Activated CD4-positive, alpha-beta T cell treated with anti-CD3 and anti-CD28 coated beads, Interleukin-2, Interleukin-4, amounts not matched to agents 100 ng/mL and 50 ng/mL, durations not matched to agents 16 hours and 8 hours (primary cell): ENCODE measurements at regions not wholly inside any gene's neighbourhood (a gene's known extent, or its start where the extent isn't known, plus 50 kb on each side); places are given as distances from the start of the nearest gene placed in this dataset.
"Not testable (repeated sequence)": the region's sequence is repeated elsewhere in the genome, so short reads cannot be mapped to it uniquely, and the experiment has no call there.

Experiments
- DNase-seq: peaks from one replicate; pipeline ENCODE4 v3.0.0-alpha.2; 2020; ENCODE audit warnings: low spot score

DNA sequence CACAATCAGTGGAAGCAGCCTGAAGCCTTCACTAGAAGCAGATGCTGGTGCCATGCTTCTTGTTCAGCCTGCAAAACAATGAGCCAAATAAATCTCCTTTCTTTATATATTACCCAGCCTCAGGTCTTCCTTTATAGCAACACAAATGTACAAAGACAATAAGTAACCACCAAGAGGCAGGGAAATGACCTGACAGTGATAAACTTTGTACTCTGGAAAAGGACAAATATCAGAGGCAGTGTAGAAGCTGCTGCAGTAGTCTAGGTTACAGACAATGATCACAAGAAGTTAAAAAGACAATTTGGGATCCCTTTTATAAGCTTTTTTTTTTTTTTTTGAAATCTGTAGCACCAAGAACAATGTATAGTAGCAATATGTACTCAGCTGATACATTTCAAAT is 760.3 kb downstream of the TTLL7 start:
- not testable (repeated sequence) for DNase-seq

DNA sequence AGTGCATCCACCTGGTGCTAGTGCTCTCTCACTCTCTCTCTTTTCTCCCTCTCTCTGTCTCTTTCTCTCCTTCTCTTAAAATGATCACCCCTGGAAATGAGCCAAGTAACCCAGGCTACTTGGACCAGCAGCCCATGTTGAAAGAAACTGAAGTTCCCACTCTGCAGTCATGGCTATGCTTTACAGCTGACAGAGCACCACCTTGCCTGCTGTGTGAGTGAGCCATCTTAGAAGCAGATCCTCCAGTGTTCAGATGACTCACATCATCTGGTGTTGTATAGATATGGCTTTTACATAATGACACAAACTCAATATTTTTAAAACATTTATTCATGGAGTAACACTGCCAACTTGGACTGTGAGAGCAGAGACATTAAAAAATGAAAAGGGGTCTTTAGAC is 779.1 kb downstream of the TTLL7 start:
- not testable (repeated sequence) for DNase-seq

DNA sequence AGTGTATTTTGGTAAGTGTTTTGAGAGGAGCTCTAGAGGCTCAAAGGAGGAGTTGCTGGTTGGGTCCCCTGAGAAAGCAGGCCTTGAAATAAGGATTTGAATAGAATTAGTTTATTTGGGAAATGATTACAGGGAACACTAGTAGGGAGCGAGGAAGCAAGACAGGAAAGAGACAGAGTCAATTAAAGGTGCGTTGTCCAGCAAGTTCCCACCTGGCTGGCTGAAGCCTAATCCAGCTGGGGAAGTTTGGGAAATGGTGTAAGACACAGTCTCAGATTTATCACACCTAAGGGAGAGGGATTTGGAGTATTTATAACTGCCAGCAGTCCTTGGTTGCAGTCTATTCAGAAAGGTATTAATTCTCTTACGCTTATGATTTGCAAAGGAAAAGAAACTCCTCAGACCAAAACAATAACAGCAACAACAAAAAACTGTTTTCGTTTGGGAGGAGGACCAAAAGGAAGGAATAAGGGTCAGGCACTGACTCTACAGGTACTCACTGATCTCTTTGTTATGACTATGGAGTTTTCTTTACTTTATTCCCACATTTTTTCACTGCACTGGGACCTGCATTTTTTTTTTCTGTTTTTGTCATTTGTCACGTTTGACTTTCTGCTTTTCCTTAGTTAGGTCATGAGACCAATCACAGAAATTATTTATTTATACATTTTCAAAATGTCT is 780.8 kb downstream of the TTLL7 start:
- not testable (repeated sequence) for DNase-seq

DNA sequence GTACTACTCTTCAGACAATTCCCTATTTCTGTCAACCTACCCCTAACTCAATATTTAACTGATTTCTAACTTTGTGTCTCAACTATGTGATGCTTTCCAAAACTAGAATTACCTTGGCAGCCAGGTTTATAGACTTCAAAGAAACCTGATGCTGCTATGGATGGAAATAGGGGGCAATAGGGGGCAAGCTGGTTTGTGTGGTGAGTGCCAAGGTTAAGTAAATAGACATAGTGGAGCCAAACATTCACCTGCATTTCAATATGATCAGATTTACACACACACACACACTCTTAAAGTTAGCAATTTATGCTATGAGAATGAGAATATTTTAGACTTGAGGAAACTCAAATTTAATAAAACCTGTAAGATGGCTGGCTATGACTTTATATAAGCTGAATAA is 784.6 kb downstream of the TTLL7 start:
- DNase-seq: not testable (repeated sequence)

DNA sequence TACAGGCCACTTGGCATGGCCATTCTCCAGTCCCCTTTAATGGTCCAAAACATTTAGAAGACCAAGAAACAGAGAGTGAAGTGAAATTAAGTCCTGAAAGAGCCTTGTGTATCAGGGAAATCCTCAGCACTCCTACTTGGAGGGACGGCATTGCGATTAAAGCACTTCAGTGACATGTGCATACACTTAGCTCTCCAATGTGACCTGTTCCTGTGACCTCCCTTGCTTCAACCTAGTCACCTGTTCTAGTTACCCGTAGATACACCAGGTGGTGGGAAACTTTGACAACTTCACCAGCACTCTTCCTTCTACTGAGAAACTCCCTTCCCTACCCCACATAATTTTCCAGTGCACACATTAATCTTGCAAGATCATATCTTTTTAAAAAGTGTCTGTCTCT is 785.3 kb downstream of the TTLL7 start:
- DNase-seq: not testable (repeated sequence)

GRCh38 chr1:83212033-83212432 is 786.9 kb downstream of the TTLL7 start:
- not testable (repeated sequence) for DNase-seq

- DNase-seq: not testable (repeated sequence)
These were observed 790.4 kb downstream of the TTLL7 start for GRCh38 chr1:83208540-83208939.

- not testable (repeated sequence) for DNase-seq
These were observed 804.3 kb downstream of the TTLL7 start for GRCh38 chr1:83194610-83195009.

- DNase-seq: not testable (repeated sequence)
These were observed 816.8 kb downstream of the TTLL7 start for GRCh38 chr1:83182033-83182728.

DNA sequence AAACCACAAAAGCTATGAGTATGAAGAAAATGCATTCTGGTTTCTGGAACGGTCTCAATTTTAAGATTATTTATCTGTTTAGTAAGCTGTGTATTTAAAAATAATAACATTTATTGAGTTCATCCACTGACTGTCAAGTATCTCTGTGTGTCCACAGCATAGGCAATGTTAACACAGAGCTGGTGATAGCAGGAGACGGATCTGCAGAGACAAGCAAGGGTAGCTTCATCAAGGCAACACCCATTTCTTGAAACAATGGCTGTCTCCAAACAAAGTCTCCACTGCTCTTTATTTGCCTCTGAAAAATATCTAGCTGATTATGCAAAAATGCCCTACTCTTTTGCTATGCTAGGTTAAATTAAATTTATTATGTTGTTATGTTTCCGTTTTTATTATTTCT is 818.3 kb downstream of the TTLL7 start:
- not testable (repeated sequence) for DNase-seq

- DNase-seq: not testable (repeated sequence)
These were observed 831.3 kb downstream of the TTLL7 start for GRCh38 chr1:83167634-83168033.

DNA sequence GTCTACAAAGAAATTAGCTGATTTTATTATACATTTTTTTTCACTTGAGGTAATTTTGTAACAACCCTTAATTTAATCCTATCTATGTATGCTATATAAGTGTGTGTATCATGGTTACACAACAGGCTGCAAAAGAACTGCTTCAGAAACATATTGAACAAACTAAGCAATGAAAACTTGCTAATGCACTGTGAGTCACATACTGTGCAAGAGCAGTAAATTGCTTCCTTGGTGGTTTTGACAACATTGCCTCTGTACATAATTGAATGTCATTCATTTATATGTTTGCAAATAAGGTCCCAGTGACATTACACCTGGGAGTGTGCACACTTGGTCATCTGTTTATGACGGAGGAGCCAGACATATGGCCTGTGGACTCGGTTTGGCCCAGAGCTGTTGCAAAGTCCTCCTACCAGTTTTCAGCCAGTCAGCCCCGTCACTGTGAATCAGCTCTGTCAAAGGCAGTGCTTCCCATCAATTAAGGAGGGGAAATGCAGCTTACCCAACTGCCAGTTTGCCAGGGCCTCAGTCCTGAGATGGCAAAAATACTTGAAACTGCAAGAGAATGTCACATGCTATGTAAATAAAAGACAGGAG is 835.0 kb downstream of the TTLL7 start:
- DNase-seq: not testable (repeated sequence)

- not testable (repeated sequence) for DNase-seq
These were observed 840.0 kb downstream of the TTLL7 start for GRCh38 chr1:83158924-83159323.

DNA sequence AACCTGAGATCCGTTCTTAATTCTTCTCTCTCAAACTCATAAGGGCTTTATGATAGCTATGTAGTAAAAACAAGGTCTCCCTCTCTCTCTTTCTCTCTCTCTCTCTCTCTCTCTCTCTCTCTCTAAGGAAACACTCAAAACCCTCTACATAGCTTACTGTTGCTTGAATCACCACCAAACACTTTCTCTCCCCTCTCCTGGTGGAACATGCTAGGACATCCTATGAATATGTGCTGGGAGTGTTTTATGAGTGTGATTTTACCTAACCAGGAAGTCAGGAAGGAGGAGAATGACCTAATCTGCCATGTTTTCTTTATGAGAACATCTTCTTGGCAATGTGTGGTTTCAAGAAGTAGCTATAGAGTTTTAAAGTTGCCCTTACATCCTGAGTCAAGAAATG is 844.6 kb downstream of the TTLL7 start:
- not testable (repeated sequence) for DNase-seq

GRCh38 chr1:83151167-83151898 is 847.6 kb downstream of the TTLL7 start:
- DNase-seq: not testable (repeated sequence)

DNA sequence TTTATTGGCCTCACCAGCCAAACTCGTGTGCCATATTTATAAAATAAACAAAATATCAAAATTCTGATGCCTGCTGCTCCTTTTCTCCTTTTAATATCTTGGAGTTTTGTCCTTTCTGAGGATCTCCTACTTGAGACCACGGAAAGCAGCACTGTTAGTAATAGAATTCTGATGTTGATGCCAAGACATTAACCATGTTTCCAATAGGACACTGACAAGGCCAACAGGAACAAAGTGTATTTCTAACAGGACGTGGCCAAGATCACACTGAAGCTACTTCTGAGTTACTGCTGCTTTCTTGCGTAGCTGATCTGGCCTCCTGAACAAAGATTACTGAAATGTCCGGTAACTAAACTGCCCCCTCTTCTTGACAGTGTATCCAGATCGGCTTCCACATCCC is 848.5 kb downstream of the TTLL7 start:
- DNase-seq: not testable (repeated sequence)

GRCh38 chr1:83145820-83146219 is 853.1 kb downstream of the TTLL7 start:
- not testable (repeated sequence) for DNase-seq

DNA sequence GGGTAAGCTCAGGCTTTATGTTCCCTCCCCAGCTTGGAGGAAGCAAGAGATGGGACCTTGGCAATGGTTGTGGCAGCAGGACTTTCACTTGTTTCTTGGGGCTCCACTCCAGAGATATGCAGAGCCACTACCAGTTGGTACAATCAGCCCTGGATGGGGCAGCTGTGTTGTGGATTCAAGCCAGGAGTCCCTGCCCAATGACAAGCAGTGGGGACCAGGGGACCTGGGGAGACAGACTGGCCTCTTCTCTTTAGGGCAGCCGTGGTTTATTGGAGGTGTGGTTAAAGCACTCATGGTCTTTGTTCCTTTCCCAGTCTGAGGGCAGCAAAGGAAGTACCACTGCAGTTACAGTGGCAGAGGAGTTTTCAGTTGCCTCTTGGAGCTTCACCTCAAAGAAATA is 856.1 kb downstream of the TTLL7 start:
- DNase-seq: not testable (repeated sequence)

DNA sequence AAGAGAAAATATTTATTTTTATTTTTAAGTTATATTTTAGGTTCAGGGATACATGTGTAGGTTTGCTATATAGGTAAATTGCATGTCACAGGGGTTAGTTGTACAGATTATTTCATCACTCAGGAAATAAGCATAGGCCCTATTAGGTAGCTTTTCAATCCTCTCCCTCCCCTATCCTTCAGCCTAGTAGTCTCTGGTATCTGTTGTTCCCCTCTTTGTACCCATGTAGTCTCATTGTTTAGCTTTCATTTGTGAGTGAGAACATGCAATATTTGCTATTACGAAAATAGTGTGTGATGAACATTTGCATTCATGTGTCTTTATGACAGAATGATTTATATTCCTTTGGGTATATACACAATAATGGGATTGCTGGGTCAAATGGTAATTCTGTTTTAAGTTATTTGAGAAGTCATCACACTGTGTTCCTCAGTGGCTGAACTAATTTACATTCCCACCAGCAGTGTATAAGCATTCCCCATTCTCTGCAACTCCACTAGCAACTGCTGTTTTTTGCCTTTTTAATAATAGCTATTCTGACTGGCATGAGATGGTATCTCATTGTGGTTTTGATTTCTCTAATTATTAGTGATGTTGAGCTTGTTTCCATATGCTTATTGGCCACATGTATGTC is 863.3 kb downstream of the TTLL7 start:
- DNase-seq: not testable (repeated sequence)

GRCh38 chr1:83134322-83135014 is 864.5 kb downstream of the TTLL7 start:
- DNase-seq: not testable (repeated sequence)

- no peak for DNase-seq
These were observed 867.3 kb downstream of the TTLL7 start for GRCh38 chr1:83131692-83131955.
